ENCODE measurements at regions not wholly inside any gene's neighbourhood (a gene's known extent, or its start where the extent isn't known, plus 50 kb on each side); places are given as distances from the start of the nearest gene placed in this dataset.

- 75% methylated on average over 3 of the region's 3 CpGs for WGBS
- H3K27me3 ChIP-seq (ENCODE audit: control insufficient read depth in 4 of 4, insufficient read depth in 4 of 4, low read length in 3 of 4) = no peaks in the 10 kb centered on the region
- no peak for DNase-seq (ENCODE audit: low spot score)
- TF ChIP-seq YY1 (IDR thresholded peaks at IDR 0.05) = no peak
- no peak for TF ChIP-seq GABPA (IDR thresholded peaks at IDR 0.05 in 1 of 2, conservative IDR thresholded peaks at IDR 0.05 in 1 of 2)
- H3K36me3 ChIP-seq (ENCODE audit: control insufficient read depth in 4 of 4, insufficient read depth in 3 of 4, low read depth in 1 of 4, low read length in 3 of 4) = no peaks in the 10 kb centered on the region
- H3K27ac ChIP-seq (ENCODE audit: low read depth in 1 of 2, low read length in 2 of 2) = no peak overlapping the region
- no peak overlapping the region for H3K9ac ChIP-seq (ENCODE audit: low read depth in 1 of 2, low read length in 2 of 2)
- H3K9me3 ChIP-seq (ENCODE audit: control insufficient read depth in 4 of 4, low read length in 3 of 4) = no peaks in the 10 kb centered on the region
- H3K4me3 ChIP-seq (ENCODE audit: low read depth in 1 of 3, low read length in 3 of 3) = no peak overlapping the region
- H3K4me1 ChIP-seq (ENCODE audit: control insufficient read depth in 4 of 4, insufficient read depth in 4 of 4, low read length in 3 of 4) = no peaks in the 10 kb centered on the region
These were observed 64.0 kb downstream of the BMP2 start for GRCh38 chr20:6831461-6831860.

DNA sequence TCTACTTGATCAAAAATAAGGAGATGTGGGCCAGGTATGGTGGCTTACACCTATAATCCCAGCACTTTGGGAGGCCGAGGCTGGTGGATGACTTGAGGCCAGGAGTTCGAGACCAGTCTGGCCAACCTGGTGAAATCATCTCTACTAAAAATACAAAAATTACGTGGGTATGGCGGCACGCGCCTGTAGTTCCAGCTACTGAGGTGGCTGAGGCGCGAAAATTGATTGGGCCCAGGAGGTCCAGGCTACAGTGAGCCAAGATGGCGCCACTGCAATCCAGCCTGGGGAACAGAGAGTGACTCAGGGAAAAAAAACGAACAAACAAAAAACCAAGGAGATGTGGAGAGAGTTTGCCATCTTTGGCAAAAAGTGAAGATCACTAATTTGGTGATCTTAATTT, 65.3 kb downstream of the BMP2 start:
- 96% methylated on average over 10 of the region's 10 CpGs for WGBS
- Histone ChIP-seq H3K27me3 (ENCODE audit: control insufficient read depth in 4 of 4, insufficient read depth in 4 of 4, low read length in 3 of 4) (no peaks in the 10 kb centered on the region), H3K4me3 (ENCODE audit: low read depth in 1 of 3, low read length in 3 of 3) (no peak overlapping the region), H3K27ac (ENCODE audit: low read depth in 1 of 2, low read length in 2 of 2) (no peak overlapping the region), H3K9ac (ENCODE audit: low read depth in 1 of 2, low read length in 2 of 2) (no peak overlapping the region), H3K36me3 (ENCODE audit: control insufficient read depth in 4 of 4, insufficient read depth in 3 of 4, low read depth in 1 of 4, low read length in 3 of 4) (no peaks in the 10 kb centered on the region), H3K9me3 (ENCODE audit: control insufficient read depth in 4 of 4, low read length in 3 of 4) (no peaks in the 10 kb centered on the region), H3K4me1 (ENCODE audit: control insufficient read depth in 4 of 4, insufficient read depth in 4 of 4, low read length in 3 of 4) (no peaks in the 10 kb centered on the region)
- no peak for TF ChIP-seq ATF3 (IDR thresholded peaks at IDR 0.05)
- TF ChIP-seq NR2F2 (IDR thresholded peaks at IDR 0.05) = no peak
- TF ChIP-seq, protein P1, sequence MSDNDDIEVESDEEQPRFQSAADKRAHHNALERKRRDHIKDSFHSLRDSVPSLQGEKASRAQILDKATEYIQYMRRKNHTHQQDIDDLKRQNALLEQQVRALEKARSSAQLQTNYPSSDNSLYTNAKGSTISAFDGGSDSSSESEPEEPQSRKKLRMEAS (IDR thresholded peaks at IDR 0.05) = no peak
- TF ChIP-seq YY1 (IDR thresholded peaks at IDR 0.05) = no peak
- no peak for TF ChIP-seq SP1 (IDR thresholded peaks at IDR 0.05)
- TF ChIP-seq FOXA1 (IDR thresholded peaks at IDR 0.05) = no peak
- TF ChIP-seq GABPA (IDR thresholded peaks at IDR 0.05 in 1 of 2, conservative IDR thresholded peaks at IDR 0.05 in 1 of 2) = no peak
- no peak for TF ChIP-seq HNF4A (conservative IDR thresholded peaks at IDR 0.05)
- TF ChIP-seq RAD21 (IDR thresholded peaks at IDR 0.05) = no peak
- TF ChIP-seq HNF4G (IDR thresholded peaks at IDR 0.05) = no peak
- DNase-seq (ENCODE audit: low spot score) = no peak

DNA sequence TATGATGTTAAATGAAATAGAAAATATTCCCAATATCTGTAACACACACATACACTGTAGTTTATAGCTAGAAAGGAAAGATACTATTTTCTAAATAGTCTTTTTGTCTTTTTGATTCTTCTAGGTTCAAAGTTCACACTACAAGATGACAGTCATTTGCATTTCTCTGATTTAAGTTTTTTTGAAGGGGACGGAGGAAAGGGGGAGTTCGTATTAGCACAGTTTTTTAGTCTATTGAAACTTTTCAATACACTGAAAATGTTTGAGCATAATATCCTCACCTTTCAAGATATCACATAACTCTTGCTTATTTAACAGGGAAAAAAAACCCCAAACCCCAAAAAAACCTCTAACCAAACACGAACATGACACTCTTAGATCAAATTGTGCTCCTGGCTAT, 68.1 kb downstream of the BMP2 start:
- H3K4me3 ChIP-seq (ENCODE audit: low read depth in 1 of 3, low read length in 3 of 3) = no peak overlapping the region
- 90% methylated on average over 3 of the region's 3 CpGs for WGBS
- H3K9ac ChIP-seq (ENCODE audit: low read depth in 1 of 2, low read length in 2 of 2) = no peak overlapping the region
- H3K9me3 ChIP-seq (ENCODE audit: control insufficient read depth in 4 of 4, low read length in 3 of 4) = no peaks in the 10 kb centered on the region
- H3K27me3 ChIP-seq (ENCODE audit: control insufficient read depth in 4 of 4, insufficient read depth in 4 of 4, low read length in 3 of 4) = no peaks in the 10 kb centered on the region
- H3K36me3 ChIP-seq (ENCODE audit: control insufficient read depth in 4 of 4, insufficient read depth in 3 of 4, low read depth in 1 of 4, low read length in 3 of 4) = no peaks in the 10 kb centered on the region
- no peak for DNase-seq (ENCODE audit: low spot score)
- H3K27ac ChIP-seq (ENCODE audit: low read depth in 1 of 2, low read length in 2 of 2) = no peak overlapping the region
- H3K4me1 ChIP-seq (ENCODE audit: control insufficient read depth in 4 of 4, insufficient read depth in 4 of 4, low read length in 3 of 4) = no peaks in the 10 kb centered on the region
- no peak for TF ChIP-seq FOXA1 (IDR thresholded peaks at IDR 0.05)
- TF ChIP-seq, protein P1 (IDR thresholded peaks at IDR 0.05) = no peak
- TF ChIP-seq GABPA (IDR thresholded peaks at IDR 0.05 in 1 of 2, conservative IDR thresholded peaks at IDR 0.05 in 1 of 2) = no peak
- no peak for TF ChIP-seq YY1 (IDR thresholded peaks at IDR 0.05)
- TF ChIP-seq EGR1 (IDR thresholded peaks at IDR 0.05; ENCODE audit: low read depth in 2 of 2) = no peak
- TF ChIP-seq JUND (IDR thresholded peaks at IDR 0.05) = no peak
- no peak for TF ChIP-seq HNF4A (conservative IDR thresholded peaks at IDR 0.05)
- TF ChIP-seq, protein P2, sequence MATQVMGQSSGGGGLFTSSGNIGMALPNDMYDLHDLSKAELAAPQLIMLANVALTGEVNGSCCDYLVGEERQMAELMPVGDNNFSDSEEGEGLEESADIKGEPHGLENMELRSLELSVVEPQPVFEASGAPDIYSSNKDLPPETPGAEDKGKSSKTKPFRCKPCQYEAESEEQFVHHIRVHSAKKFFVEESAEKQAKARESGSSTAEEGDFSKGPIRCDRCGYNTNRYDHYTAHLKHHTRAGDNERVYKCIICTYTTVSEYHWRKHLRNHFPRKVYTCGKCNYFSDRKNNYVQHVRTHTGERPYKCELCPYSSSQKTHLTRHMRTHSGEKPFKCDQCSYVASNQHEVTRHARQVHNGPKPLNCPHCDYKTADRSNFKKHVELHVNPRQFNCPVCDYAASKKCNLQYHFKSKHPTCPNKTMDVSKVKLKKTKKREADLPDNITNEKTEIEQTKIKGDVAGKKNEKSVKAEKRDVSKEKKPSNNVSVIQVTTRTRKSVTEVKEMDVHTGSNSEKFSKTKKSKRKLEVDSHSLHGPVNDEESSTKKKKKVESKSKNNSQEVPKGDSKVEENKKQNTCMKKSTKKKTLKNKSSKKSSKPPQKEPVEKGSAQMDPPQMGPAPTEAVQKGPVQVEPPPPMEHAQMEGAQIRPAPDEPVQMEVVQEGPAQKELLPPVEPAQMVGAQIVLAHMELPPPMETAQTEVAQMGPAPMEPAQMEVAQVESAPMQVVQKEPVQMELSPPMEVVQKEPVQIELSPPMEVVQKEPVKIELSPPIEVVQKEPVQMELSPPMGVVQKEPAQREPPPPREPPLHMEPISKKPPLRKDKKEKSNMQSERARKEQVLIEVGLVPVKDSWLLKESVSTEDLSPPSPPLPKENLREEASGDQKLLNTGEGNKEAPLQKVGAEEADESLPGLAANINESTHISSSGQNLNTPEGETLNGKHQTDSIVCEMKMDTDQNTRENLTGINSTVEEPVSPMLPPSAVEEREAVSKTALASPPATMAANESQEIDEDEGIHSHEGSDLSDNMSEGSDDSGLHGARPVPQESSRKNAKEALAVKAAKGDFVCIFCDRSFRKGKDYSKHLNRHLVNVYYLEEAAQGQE (IDR thresholded peaks at IDR 0.05) = no peak
- no peak for TF ChIP-seq RAD21 (IDR thresholded peaks at IDR 0.05)
- no peak for TF ChIP-seq ATF3 (IDR thresholded peaks at IDR 0.05)
- no peak for TF ChIP-seq SP1 (IDR thresholded peaks at IDR 0.05)

All from liver (tissue), 7 donors.